Islet of Langerhans (tissue), 1 donor: ENCODE measurements at regions not wholly inside any gene's neighbourhood (a gene's known extent, or its start where the extent isn't known, plus 50 kb on each side); places are given as distances from the start of the nearest gene placed in this dataset.

Experiments used
- FAIRE-seq: peaks from one replicate; lab custom pipeline; 2011; peaks lifted over from hg19 to GRCh38; lab: Jason Lieb, UNC

GRCh38 chr20:23135449-23136420 lies 49.6 kb upstream of the CD93 start:
- no peak for FAIRE-seq
